HCT116 (cell line): ENCODE measurements at regions not wholly inside any gene's neighbourhood (a gene's known extent, or its start where the extent isn't known, plus 50 kb on each side); places are given as distances from the start of the nearest gene placed in this dataset.

Experiments
- ATAC-seq: fragments of 200-7000 bp; cut with Tn5 transposase; 2 replicates; pipeline ENCODE4 v1.9.1; 2020; ENCODE audit warnings: mild to moderate bottlenecking, moderate library complexity
- BruUV-seq: library from RNA; stranded (reverse); fragments of 400-500 nt; replicated peaks from 2 replicates; lab custom pipeline; 2021; lab: Mats Ljungman, UMichigan
- CTCF ChIA-PET: fragments of 300-600 bp; sonication (Branson Sonifier 250); formaldehyde crosslinking; loops from one replicate; lab custom pipeline; 2021; ENCODE audit warnings: antibody characterized with exemption; lab: Charles Lee
- POLR2A ChIA-PET: fragments of 300-600, 350-600 bp; sonication (Branson Sonifier 250); formaldehyde crosslinking; loops from one replicate; lab custom pipeline; 2021; ENCODE audit warnings: antibody characterized with exemption; lab: Charles Lee
- RAD21 ChIA-PET, 2 experiments: fragments of 300-600 bp; sonication (Branson Sonifier 250); formaldehyde crosslinking; loops; one replicate each; lab custom pipeline; 2023; ENCODE audit warnings: low total read pairs in 2 of 2; ENCODE audit not compliant: uncharacterized antibody in 2 of 2, unreplicated experiment in 2 of 2, low non-redundant PET in 1 of 2; lab: Charles Lee
- DNase-seq: peaks from one replicate; pipeline ENCODE4 v3.0.0-alpha.2; 2010; ENCODE audit warnings: low read depth, low spot score
- H2AFZ ChIP-seq: fragments of 200-600 bp; shearing (Covaris generic), sonication (generic); 2 replicates; pipeline ENCODE4 v1.6.1; 2017; ENCODE audit warnings: low read depth, mixed run types, mixed read lengths, antibody characterized with exemption, low read length; ENCODE audit not compliant: poor library complexity, severe bottlenecking
- H3K27ac ChIP-seq: 2 replicates; pipeline ENCODE4 v1.5.1; 2012; ENCODE audit warnings: low read depth, low read length
- H3K27me3 ChIP-seq: fragments of 200-600 bp; sonication (generic); 2 replicates; pipeline ENCODE4 v1.6.1; 2016; ENCODE audit warnings: mixed run types, low read length, mixed read lengths; ENCODE audit not compliant: insufficient read depth
- H3K36me3 ChIP-seq, 2 experiments: fragments of 200-500 bp in 1 of 2; fragments of 200-600 bp in 1 of 2; sonication (Bioruptor generic) in 1 of 2; sonication (generic) in 1 of 2; 2 replicates each; pipeline versions ENCODE4 v1.5.1 to v1.6.1; 2014 to 2016; ENCODE audit warnings: low read length in 2 of 2, inconsistent platforms in 1 of 2, mixed read lengths in 1 of 2, mixed run types in 1 of 2; ENCODE audit not compliant: insufficient read depth in 2 of 2, control insufficient read depth in 1 of 2
- H3K4me1 ChIP-seq, 2 experiments: fragments of 200-600 bp in 1 of 2; sonication (generic) in 1 of 2; 2 replicates each; pipeline versions ENCODE4 v1.5.1 to v1.6.1; 2012 to 2017; ENCODE audit warnings: low read length in 2 of 2, inconsistent platforms in 1 of 2, mild to moderate bottlenecking in 1 of 2, mixed read lengths in 1 of 2, mixed run types in 1 of 2, moderate library complexity in 1 of 2; ENCODE audit not compliant: insufficient read depth in 2 of 2, control insufficient read depth in 1 of 2
- H3K4me2 ChIP-seq: fragments of 200-600 bp; sonication (generic); 2 replicates; pipeline ENCODE4 v1.6.1; 2017; ENCODE audit warnings: mixed run types, low read length, mixed read lengths
- H3K4me3 ChIP-seq, 2 experiments: fragments of 200-600 bp in 1 of 2; sonication (generic) in 1 of 2; replicated peaks in 1 of 2; 2 replicates each; pipeline ENCODE4 v1.5.1; 2011 to 2016; ENCODE audit warnings: low read length in 2 of 2, control low read depth in 1 of 2, low read depth in 1 of 2, mild to moderate bottlenecking in 1 of 2, mixed read lengths in 1 of 2, mixed run types in 1 of 2
- H3K79me2 ChIP-seq: fragments of 200-600 bp; sonication (generic); 2 replicates; pipeline ENCODE4 v1.6.1; 2017; ENCODE audit warnings: mild to moderate bottlenecking, mixed run types, low read length, moderate library complexity, mixed read lengths; ENCODE audit not compliant: insufficient read depth
- H3K9ac ChIP-seq: fragments of 200-600 bp; sonication (generic); 2 replicates; pipeline ENCODE4 v1.6.1; 2016; ENCODE audit warnings: low read length, mixed read lengths
- H3K9me2 ChIP-seq: fragments of 200-600 bp; sonication (generic), shearing (Covaris generic); 2 replicates; pipeline ENCODE4 v1.6.1; 2017; ENCODE audit warnings: mixed run types, mild to moderate bottlenecking, moderate library complexity; ENCODE audit not compliant: insufficient read depth
- H3K9me3 ChIP-seq, 2 experiments: fragments of 200-500 bp in 1 of 2; fragments of 200-600 bp in 1 of 2; sonication (Bioruptor generic) in 1 of 2; sonication (generic) in 1 of 2; 2 replicates each; pipeline ENCODE4 v1.6.1; 2014 to 2017; ENCODE audit warnings: low read length in 2 of 2, mixed read lengths in 2 of 2, inconsistent platforms in 1 of 2, low read depth in 1 of 2, mild to moderate bottlenecking in 1 of 2, mixed run types in 1 of 2, moderate library complexity in 1 of 2; ENCODE audit not compliant: control insufficient read depth in 1 of 2, insufficient read depth in 1 of 2
- H4K20me1 ChIP-seq: fragments of 200-600 bp; sonication (generic), shearing (Covaris generic); 2 replicates; pipeline ENCODE4 v1.6.1; 2017; ENCODE audit warnings: mixed run types, mild to moderate bottlenecking, moderate library complexity; ENCODE audit not compliant: insufficient read depth
- ATF3 ChIP-seq: IDR thresholded peaks from 2 replicates; pipeline ENCODE4 v1.6.1; 2012
- CBX3 ChIP-seq: IDR thresholded peaks from 2 replicates; pipeline ENCODE4 v1.6.1; 2012; ENCODE audit warnings: low read depth
- CEBPB ChIP-seq: IDR thresholded peaks from 2 replicates; pipeline ENCODE4 v1.6.1; 2012; ENCODE audit warnings: low read depth
- CTCF ChIP-seq, 3 experiments: fragments of 200-600 bp in 1 of 3; sonication (generic) in 1 of 3; IDR thresholded peaks in 2 of 3; conservative IDR thresholded peaks in 1 of 3; 2 replicates each; pipeline ENCODE4 v1.5.1; 2012 to 2017; ENCODE audit warnings: low read depth in 2 of 3, low read length in 2 of 3, antibody characterized with exemption in 1 of 3, borderline replicate concordance in 1 of 3, control low read depth in 1 of 3, mild to moderate bottlenecking in 1 of 3, mixed read lengths in 1 of 3, mixed run types in 1 of 3, moderate library complexity in 1 of 3; ENCODE audit not compliant: insufficient read depth in 1 of 3
- EZH2 ChIP-seq: fragments of 200-600 bp; sonication (generic); IDR thresholded peaks from 2 replicates; pipeline ENCODE4 v1.6.1; 2017; ENCODE audit warnings: antibody characterized with exemption, mixed run types
- EZH2phosphoT487 ChIP-seq: fragments of 200-600 bp; IDR thresholded peaks from 2 replicates; pipeline ENCODE4 v1.6.1; 2018; ENCODE audit warnings: antibody characterized with exemption, borderline replicate concordance
- FOSL1 ChIP-seq: IDR thresholded peaks from 2 replicates; pipeline ENCODE4 v1.6.1; 2012; ENCODE audit warnings: low read depth
- JUND ChIP-seq: IDR thresholded peaks from 2 replicates; pipeline ENCODE4 v1.6.1; 2012
- MAX ChIP-seq: IDR thresholded peaks from 2 replicates; pipeline ENCODE4 v1.6.1; 2012
- POLR2A ChIP-seq: IDR thresholded peaks from 2 replicates; pipeline ENCODE4 v1.7.0; 2011; ENCODE audit warnings: borderline replicate concordance; ENCODE audit not compliant: insufficient read depth, insufficient read length; ENCODE audit errors: extremely low read depth
- REST ChIP-seq: IDR thresholded peaks from 2 replicates; pipeline ENCODE4 v1.6.1; 2012; ENCODE audit warnings: low read depth
- SP1 ChIP-seq: IDR thresholded peaks from 2 replicates; pipeline ENCODE4 v1.6.1; 2012; ENCODE audit warnings: low read depth
- SRF ChIP-seq: IDR thresholded peaks from 2 replicates; pipeline ENCODE4 v1.6.1; 2012; ENCODE audit warnings: low read depth
- YY1 ChIP-seq: IDR thresholded peaks from 2 replicates; pipeline ENCODE4 v1.6.1; 2011; ENCODE audit warnings: low read length, low read depth, moderate library complexity, mild to moderate bottlenecking; ENCODE audit not compliant: insufficient replicate concordance; ENCODE audit errors: extremely low read depth
- ZNF274 ChIP-seq: fragments of 200-500 bp; sonication (Bioruptor generic); IDR thresholded peaks from 2 replicates; pipeline ENCODE4 v1.6.1; 2014; ENCODE audit warnings: mild to moderate bottlenecking, low read depth, low read length, inconsistent platforms
- intact Hi-C: fragments of 100-400 bp; cut with micrococcal nuclease; formaldehyde crosslinking; loops from 2 replicates; pipeline ENCODE4 v1.10.0; 2022

- TF ChIP-seq CEBPB (no peak), EZH2phosphoT487 (no peak), REST (no peak), JUND (no peak), FOSL1 (no peak)
- H4K20me1 ChIP-seq: no peaks in the 10 kb centered on the region
- no peaks in the 10 kb centered on the region for H3K4me1 ChIP-seq
- intact Hi-C loops: no loop called here
- no peak overlapping the region for H3K4me2 ChIP-seq
- BruUV-seq: no TSS peak
- ChIA-PET RAD21 (no interaction called here), CTCF (no interaction called here), POLR2A (no interaction called here)
- no peak overlapping the region for H3K4me3 ChIP-seq
- no peaks in the 10 kb centered on the region for H3K9me3 ChIP-seq
- H3K27ac ChIP-seq: no peak overlapping the region
- H2AFZ ChIP-seq: no peak overlapping the region
- H3K9ac ChIP-seq: no peak overlapping the region
- DNase-seq (no peak), ATAC-seq (no peak)
- H3K9me2 ChIP-seq: no peaks in the 10 kb centered on the region
- peaks cover 21% of the 10 kb centered on the region for H3K27me3 ChIP-seq
- H3K36me3 ChIP-seq: no peaks in the 10 kb centered on the region
- H3K79me2 ChIP-seq: no peaks in the 10 kb centered on the region
These were observed 321.2 kb upstream of the COL8A1 start for GRCh38 chr3:99317201-99317600.

- ChIA-PET POLR2A (no interaction called here), CTCF (no interaction called here), RAD21 (no interaction called here)
- TF ChIP-seq CTCF (IDR thresholded peaks at IDR 0.05 in 2 of 3, conservative IDR thresholded peaks at IDR 0.05 in 1 of 3; ENCODE audit: borderline replicate concordance in 1 of 3, insufficient read depth in 1 of 3, low read depth in 2 of 3, low read length in 2 of 3) (no peak), CEBPB (no peak), SRF (no peak), MAX (no peak), FOSL1 (no peak), ATF3 (no peak), YY1 (no peak), JUND (no peak), EZH2 (no peak), CBX3 (no peak), SP1 (no peak), ZNF274 (no peak), POLR2A (no peak)
- no peaks in the 10 kb centered on the region for H4K20me1 ChIP-seq
- no peak overlapping the region for H3K9ac ChIP-seq
- H3K4me3 ChIP-seq: no peak overlapping the region
- BruUV-seq: no TSS peak
- intact Hi-C loops: no loop called here
- H3K9me3 ChIP-seq: no peaks in the 10 kb centered on the region
- H3K36me3 ChIP-seq: no peaks in the 10 kb centered on the region
- H2AFZ ChIP-seq: no peak overlapping the region
- H3K79me2 ChIP-seq: no peaks in the 10 kb centered on the region
- no peak for DNase-seq
- no peak overlapping the region for H3K27ac ChIP-seq
- H3K9me2 ChIP-seq: no peaks in the 10 kb centered on the region
- H3K4me1 ChIP-seq: no peaks in the 10 kb centered on the region
- no peak for ATAC-seq
- H3K4me2 ChIP-seq: no peak overlapping the region
- peaks cover 12% of the 10 kb centered on the region; the same call in 1 of the 2 replicates for H3K27me3 ChIP-seq
These were observed 322.5 kb upstream of the COL8A1 start for GRCh38 chr3:99315896-99316295.
